Bronchial epithelial cell (primary cell): ENCODE measurements at regions not wholly inside any gene's neighbourhood (a gene's known extent, or its start where the extent isn't known, plus 50 kb on each side); places are given as distances from the start of the nearest gene placed in this dataset.

Experiments used
- DNase-seq: peaks from one replicate; pipeline ENCODE4 v3.0.0-alpha.2; 2010; ENCODE audit warnings: low read depth
- FAIRE-seq: peaks from 2 replicates; lab custom pipeline; 2011; peaks lifted over from hg19 to GRCh38; lab: Jason Lieb, UNC
- H3K27me3 ChIP-seq: 2 replicates; pipeline ENCODE4 v1.5.1; 2011; ENCODE audit warnings: low read length; ENCODE audit not compliant: control insufficient read depth, insufficient read depth
- H3K36me3 ChIP-seq: 2 replicates; pipeline ENCODE4 v1.5.1; 2011; ENCODE audit warnings: low read length; ENCODE audit not compliant: control insufficient read depth, insufficient read depth
- H3K4me3 ChIP-seq: 2 replicates; pipeline ENCODE4 v1.5.1; 2011; ENCODE audit warnings: mild to moderate bottlenecking, low read depth, low read length, control low read depth
- CTCF ChIP-seq: IDR thresholded peaks from 2 replicates; pipeline ENCODE4 v1.5.1; 2011; ENCODE audit warnings: mild to moderate bottlenecking, moderate library complexity, low read length, control low read depth, inconsistent platforms; ENCODE audit not compliant: insufficient read depth, severe bottlenecking

DNA sequence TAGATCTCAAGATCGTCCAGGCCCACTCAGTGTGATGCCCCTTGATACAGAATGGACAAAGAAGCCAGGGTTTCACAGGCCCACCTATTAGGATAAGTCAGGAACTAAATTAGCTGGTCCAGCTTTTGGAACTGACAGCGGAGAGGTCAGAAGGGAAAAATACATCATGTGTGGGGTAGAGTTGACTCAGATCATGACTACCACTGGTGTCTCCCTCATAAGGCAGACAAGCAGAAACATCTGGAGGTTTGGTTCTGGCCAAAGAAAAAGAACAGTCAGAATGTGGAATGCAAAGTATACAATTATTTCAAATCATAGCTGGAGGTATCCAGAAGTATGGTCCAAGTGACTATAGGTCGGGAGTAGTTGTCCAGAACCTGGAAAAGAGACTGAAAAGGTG, 621.1 kb upstream of the CELF2 start:
- TF ChIP-seq CTCF: no peak
- Histone ChIP-seq H3K4me3 (no peak overlapping the region), H3K27me3 (no peaks in the 10 kb centered on the region), H3K36me3 (no peaks in the 10 kb centered on the region)
- FAIRE-seq (no peak), DNase-seq (no peak)

DNA sequence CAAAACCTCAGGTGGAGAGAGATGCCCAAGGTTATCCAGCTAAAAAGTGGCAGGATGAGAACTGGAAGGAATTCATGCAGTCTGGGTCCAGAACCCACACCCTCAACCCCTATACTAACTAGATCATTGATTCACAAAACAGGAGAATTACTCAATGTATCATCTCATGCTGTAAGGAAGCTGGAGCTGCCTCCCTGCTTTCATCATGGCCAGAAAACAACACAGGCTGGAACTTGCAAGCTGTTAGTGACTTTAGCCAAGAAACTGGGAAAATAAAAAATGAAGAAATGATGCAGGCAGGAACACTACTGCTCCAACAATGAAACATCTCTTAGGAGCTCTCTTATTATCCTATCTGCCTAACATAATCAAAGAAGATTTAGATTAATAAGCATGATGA, 619.8 kb upstream of the CELF2 start:
- H3K36me3 ChIP-seq: no peaks in the 10 kb centered on the region
- peak; percentile 70 for FAIRE-seq
- DNase-seq: peak; percentile 55
- H3K4me3 ChIP-seq: no peak overlapping the region
- no peak for TF ChIP-seq CTCF
- H3K27me3 ChIP-seq: no peaks in the 10 kb centered on the region

GRCh38 chr10:10403762-10404161, 613.9 kb upstream of the CELF2 start:
- TF ChIP-seq CTCF: no peak
- DNase-seq (no peak), FAIRE-seq (no peak)
- H3K36me3 ChIP-seq: no peaks in the 10 kb centered on the region
- H3K27me3 ChIP-seq: no peaks in the 10 kb centered on the region
- no peak overlapping the region for H3K4me3 ChIP-seq

- no peak for TF ChIP-seq CTCF
- FAIRE-seq: no peak
Measured at GRCh38 chr10:10417671-10418070, 600.0 kb upstream of the CELF2 start.

GRCh38 chr10:10418387-10418786, 599.3 kb upstream of the CELF2 start:
- Histone ChIP-seq H3K36me3 (no peaks in the 10 kb centered on the region), H3K4me3 (no peak overlapping the region), H3K27me3 (no peaks in the 10 kb centered on the region)
- FAIRE-seq (no peak), DNase-seq (no peak)
- TF ChIP-seq CTCF: no peak

More at GRCh38 chr10:10417671-10418070, 600.0 kb upstream of the CELF2 start:
- Histone ChIP-seq H3K4me3 (no peak overlapping the region), H3K36me3 (no peaks in the 10 kb centered on the region), H3K27me3 (no peaks in the 10 kb centered on the region)
- DNase-seq: no peak

DNA sequence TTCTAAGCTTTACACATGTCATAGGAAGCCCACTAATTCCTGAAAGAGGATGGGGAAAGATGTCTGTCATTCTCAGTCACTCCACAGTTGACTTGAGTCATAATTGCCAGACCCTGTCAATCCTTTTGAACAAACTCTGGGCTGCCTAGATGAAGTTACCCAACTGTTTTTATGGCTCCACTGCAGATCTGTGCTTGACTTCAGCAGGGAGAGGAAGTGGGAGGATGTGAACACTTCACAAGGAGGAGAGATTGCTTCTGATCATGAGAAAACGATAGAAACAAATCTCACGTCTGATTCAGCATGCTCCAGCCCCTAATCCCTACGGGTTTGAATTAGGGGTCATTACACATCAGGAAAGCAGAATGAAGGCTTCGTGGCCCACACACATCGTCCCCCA, 596.6 kb upstream of the CELF2 start:
- no peak for FAIRE-seq

More for the DNA sequence above, 596.6 kb upstream of the CELF2 start:
- Histone ChIP-seq H3K4me3 (no peak overlapping the region), H3K27me3 (no peaks in the 10 kb centered on the region), H3K36me3 (no peaks in the 10 kb centered on the region)
- no peak for TF ChIP-seq CTCF
- DNase-seq: no peak
